GM06990 (cell line): ENCODE measurements at regions not wholly inside any gene's neighbourhood (a gene's known extent, or its start where the extent isn't known, plus 50 kb on each side); places are given as distances from the start of the nearest gene placed in this dataset.

Source experiments
- DNase-seq: peaks from one replicate; pipeline ENCODE4 v3.0.0-alpha.2; 2011; ENCODE audit not compliant: insufficient read length; ENCODE audit errors: extremely low read depth
- H3K27me3 ChIP-seq: replicated peaks from 2 replicates; pipeline ENCODE4 v1.6.0; 2011; ENCODE audit warnings: low read length; ENCODE audit not compliant: control insufficient read depth, insufficient read depth
- H3K36me3 ChIP-seq: 2 replicates; pipeline ENCODE4 v1.5.1; 2011; ENCODE audit warnings: low read length; ENCODE audit not compliant: control insufficient read depth, insufficient read depth
- H3K4me3 ChIP-seq: replicated peaks from 2 replicates; pipeline ENCODE4 v1.5.1; 2011; ENCODE audit warnings: low read depth, mild to moderate bottlenecking, control low read depth, low read length
- TF ChIP-seq, protein P1 (sequence below): IDR thresholded peaks from 2 replicates; pipeline ENCODE4 v1.5.1; 2011; ENCODE audit warnings: low read length, control low read depth, mild to moderate bottlenecking, inconsistent platforms; ENCODE audit not compliant: insufficient read depth, poor library complexity, severe bottlenecking

- Histone ChIP-seq H3K36me3 (no peaks in the 10 kb centered on the region), H3K27me3 (no peaks in the 10 kb centered on the region), H3K4me3 (no peak overlapping the region)
- TF ChIP-seq, protein P1, sequence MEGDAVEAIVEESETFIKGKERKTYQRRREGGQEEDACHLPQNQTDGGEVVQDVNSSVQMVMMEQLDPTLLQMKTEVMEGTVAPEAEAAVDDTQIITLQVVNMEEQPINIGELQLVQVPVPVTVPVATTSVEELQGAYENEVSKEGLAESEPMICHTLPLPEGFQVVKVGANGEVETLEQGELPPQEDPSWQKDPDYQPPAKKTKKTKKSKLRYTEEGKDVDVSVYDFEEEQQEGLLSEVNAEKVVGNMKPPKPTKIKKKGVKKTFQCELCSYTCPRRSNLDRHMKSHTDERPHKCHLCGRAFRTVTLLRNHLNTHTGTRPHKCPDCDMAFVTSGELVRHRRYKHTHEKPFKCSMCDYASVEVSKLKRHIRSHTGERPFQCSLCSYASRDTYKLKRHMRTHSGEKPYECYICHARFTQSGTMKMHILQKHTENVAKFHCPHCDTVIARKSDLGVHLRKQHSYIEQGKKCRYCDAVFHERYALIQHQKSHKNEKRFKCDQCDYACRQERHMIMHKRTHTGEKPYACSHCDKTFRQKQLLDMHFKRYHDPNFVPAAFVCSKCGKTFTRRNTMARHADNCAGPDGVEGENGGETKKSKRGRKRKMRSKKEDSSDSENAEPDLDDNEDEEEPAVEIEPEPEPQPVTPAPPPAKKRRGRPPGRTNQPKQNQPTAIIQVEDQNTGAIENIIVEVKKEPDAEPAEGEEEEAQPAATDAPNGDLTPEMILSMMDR, result no peak
- DNase-seq, result no peak
Measured at GRCh38 chr11:27864091-27864491, 163.8 kb upstream of the BDNF start.

DNA sequence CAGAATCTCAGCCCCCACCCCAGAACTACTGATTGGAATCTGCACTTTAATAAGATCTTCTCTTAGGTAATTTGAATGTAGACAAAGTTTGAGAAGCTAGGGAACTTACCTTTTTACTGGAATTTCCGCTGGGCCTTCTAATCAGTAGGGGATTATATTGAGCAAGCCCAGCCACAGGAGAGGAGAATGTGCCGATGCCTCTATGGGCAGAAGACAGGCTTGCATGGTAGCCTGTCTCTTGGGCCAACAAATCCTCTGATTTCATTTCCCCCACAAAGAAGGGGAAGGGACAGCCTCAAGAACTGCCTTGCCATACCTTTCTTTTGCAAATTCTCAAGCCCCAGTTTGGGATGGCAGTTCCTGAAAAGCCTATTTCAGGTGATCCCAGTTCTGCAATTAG is 163.4 kb upstream of the BDNF start:
- no peak overlapping the region for H3K4me3 ChIP-seq
- H3K36me3 ChIP-seq, result no peaks in the 10 kb centered on the region
- no peak for DNase-seq
- TF ChIP-seq, protein P1, result no peak
- no peaks in the 10 kb centered on the region for H3K27me3 ChIP-seq

GRCh38 chr11:27861706-27862430 is 161.6 kb upstream of the BDNF start:
- Histone ChIP-seq H3K27me3 (no peaks in the 10 kb centered on the region), H3K4me3 (no peak overlapping the region), H3K36me3 (no peaks in the 10 kb centered on the region)
- DNase-seq, result no peak
- TF ChIP-seq, protein P1, result no peak

DNA sequence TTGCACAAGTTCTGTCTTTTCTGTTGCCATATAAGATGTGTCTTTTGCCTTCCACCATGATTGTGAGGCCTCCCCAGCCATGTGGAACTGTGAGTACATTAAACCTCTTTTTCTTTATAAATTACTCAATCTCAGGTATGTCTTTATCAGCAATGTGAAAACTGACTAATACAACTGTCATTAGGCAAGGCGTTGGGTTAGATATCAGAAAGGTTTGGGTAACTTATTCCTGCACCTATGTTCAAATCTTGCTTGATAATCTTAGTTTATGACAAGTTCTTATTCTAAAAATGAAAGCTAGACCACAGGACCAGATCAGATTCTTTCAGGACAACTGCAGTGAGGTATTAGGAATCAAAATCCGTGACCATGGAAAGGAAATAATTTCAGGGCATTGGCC is 160.6 kb upstream of the BDNF start:
- no peak for DNase-seq
- Histone ChIP-seq H3K36me3 (no peaks in the 10 kb centered on the region), H3K4me3 (no peak overlapping the region), H3K27me3 (no peaks in the 10 kb centered on the region)
- TF ChIP-seq, protein P1, result no peak

- no peak for DNase-seq
- TF ChIP-seq, protein P1, result no peak
- Histone ChIP-seq H3K27me3 (no peaks in the 10 kb centered on the region), H3K4me3 (no peak overlapping the region), H3K36me3 (no peaks in the 10 kb centered on the region)
Measured at GRCh38 chr11:27858866-27859265, 158.6 kb upstream of the BDNF start.

DNA sequence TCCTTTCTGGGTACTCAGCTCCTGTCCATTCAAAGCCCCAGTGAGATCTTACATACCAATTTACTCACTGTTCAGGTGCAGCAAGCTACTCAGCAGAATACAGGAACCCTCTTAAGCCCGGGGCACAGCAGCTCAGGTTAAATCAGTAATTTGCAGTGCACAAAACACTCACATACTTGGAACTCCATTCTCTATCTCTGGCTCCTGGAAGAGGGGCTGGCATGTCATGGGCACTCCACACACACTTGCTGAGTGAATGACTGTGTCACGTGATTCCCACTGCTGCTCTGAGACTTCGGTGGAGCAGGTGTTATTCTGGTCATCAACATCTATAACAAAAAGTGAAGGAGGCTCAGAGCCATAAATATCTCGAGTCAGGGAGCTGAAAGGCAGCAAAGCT is 157.3 kb upstream of the BDNF start:
- H3K27me3 ChIP-seq, result no peaks in the 10 kb centered on the region
- no peak overlapping the region for H3K4me3 ChIP-seq
- H3K36me3 ChIP-seq, result no peaks in the 10 kb centered on the region
- TF ChIP-seq, protein P1, result no peak
- no peak for DNase-seq
